GM13976 (cell line): ENCODE measurements at regions not wholly inside any gene's neighbourhood (a gene's known extent, or its start where the extent isn't known, plus 50 kb on each side); places are given as distances from the start of the nearest gene placed in this dataset.

Source experiments
- DNase-seq: peaks from one replicate; pipeline ENCODE4 v3.0.0; 2012; ENCODE audit warnings: low spot score
- CTCF ChIP-seq: IDR thresholded peaks from 2 replicates; pipeline ENCODE4 v1.5.1; 2012; ENCODE audit warnings: borderline replicate concordance, mild to moderate bottlenecking; ENCODE audit not compliant: insufficient read depth; ENCODE audit errors: extremely low read depth, missing control alignments, control extremely low read depth
- in situ Hi-C: fragments of 300-500 bp; cut with MboI; formaldehyde crosslinking; loops from one replicate; pipeline ENCODE4 v1.12.0; 2022; ENCODE audit warnings: low sequenced_read_pairs, mixed read lengths, inconsistent platforms; ENCODE audit not compliant: unreplicated experiment

- in situ Hi-C loops, result no loop called here
- TF ChIP-seq CTCF, result no peak
- DNase-seq, result no peak
Measured at GRCh38 chr2:8459474-8459873, 222.4 kb upstream of the ID2 start.

GRCh38 chr2:8461341-8461740 lies 220.5 kb upstream of the ID2 start:
- in situ Hi-C loops, result no loop called here
- TF ChIP-seq CTCF, result no peak
- DNase-seq, result no peak

- TF ChIP-seq CTCF, result no peak
- no peak for DNase-seq
- in situ Hi-C loops, result no loop called here
Measured at GRCh38 chr2:8462280-8462679, 219.6 kb upstream of the ID2 start.

GRCh38 chr2:8462899-8463648 lies 218.8 kb upstream of the ID2 start:
- no peak for TF ChIP-seq CTCF
- DNase-seq, result no peak
- in situ Hi-C loops, result no loop called here

GRCh38 chr2:8465560-8465959 lies 216.3 kb upstream of the ID2 start:
- TF ChIP-seq CTCF, result no peak

GRCh38 chr2:8469709-8470493 lies 212.0 kb upstream of the ID2 start:
- no peak for TF ChIP-seq CTCF
- no peak for DNase-seq
- in situ Hi-C loops, result no loop called here

More at GRCh38 chr2:8465560-8465959, 216.3 kb upstream of the ID2 start:
- in situ Hi-C loops, result no loop called here
- no peak for DNase-seq
